Nucleus accumbens (tissue), 56 donors: ENCODE measurements at regions not wholly inside any gene's neighbourhood (a gene's known extent, or its start where the extent isn't known, plus 50 kb on each side); places are given as distances from the start of the nearest gene placed in this dataset.

Source experiments
- DNase-seq, 56 donors: peaks; one replicate each; lab custom pipeline; 2025; lab: John Stamatoyannopoulos, UW

DNA sequence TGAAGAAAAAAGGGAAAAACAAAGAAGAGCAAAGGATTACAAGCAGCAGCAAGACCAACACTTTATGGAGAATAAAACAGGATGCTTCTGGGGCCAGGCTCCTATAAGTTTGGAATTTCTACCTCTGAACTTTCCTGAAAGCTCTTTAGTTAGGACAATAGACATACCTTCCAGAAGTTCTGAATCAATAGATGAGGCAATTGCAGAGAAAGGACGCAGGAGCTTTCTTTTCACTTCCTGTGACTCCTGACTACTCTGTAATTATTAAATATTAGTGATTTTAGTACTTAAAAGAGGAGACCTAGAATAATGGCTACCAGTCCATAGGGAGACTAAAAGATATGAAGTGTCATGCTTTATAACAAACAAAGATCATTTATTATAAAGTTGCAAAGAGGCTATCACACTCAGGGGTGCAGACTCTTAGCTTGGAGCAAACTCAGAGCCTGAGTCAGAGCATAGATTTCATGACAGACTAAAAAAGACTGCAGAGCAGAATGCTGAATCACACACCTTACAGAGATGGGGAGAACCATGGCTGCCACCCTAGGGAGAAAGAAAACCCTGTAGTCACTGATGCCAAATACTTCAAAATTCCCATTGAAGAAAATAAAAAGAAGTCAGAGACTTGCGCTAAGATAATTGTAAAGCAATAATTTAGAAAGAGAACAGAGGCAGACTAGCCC is 52.5 kb upstream of the FAM136A start:
- no peak for DNase-seq
